Dermis microvascular lymphatic vessel endothelial cell (primary cell): ENCODE measurements at regions not wholly inside any gene's neighbourhood (a gene's known extent, or its start where the extent isn't known, plus 50 kb on each side); places are given as distances from the start of the nearest gene placed in this dataset.

Experiments used
- DNase-seq, 2 donors: peaks; one replicate each; pipeline versions ENCODE4 v3.0.0 to v3.0.0-alpha.2; 2010; ENCODE audit warnings: low read depth in 2 of 2

- no peak for DNase-seq
Measured at GRCh38 chr1:201610858-201611257, 71.9 kb downstream of the NAV1 start.

- no peak for DNase-seq
Measured at GRCh38 chr1:201612645-201613044, 73.7 kb downstream of the NAV1 start.

- peak in 1 of 2 donors; percentile 50 for DNase-seq
Measured at GRCh38 chr1:201614262-201615015, 75.5 kb downstream of the NAV1 start.

GRCh38 chr1:201617157-201617556 lies 78.2 kb downstream of the NAV1 start:
- no peak for DNase-seq

GRCh38 chr1:201618389-201618788 lies 79.5 kb downstream of the NAV1 start:
- no peak for DNase-seq

GRCh38 chr1:201618905-201619304 lies 80.0 kb downstream of the NAV1 start:
- no peak for DNase-seq

GRCh38 chr1:201619513-201619912 lies 80.6 kb downstream of the NAV1 start:
- DNase-seq: no peak

GRCh38 chr1:201622353-201622752 lies 83.4 kb downstream of the NAV1 start:
- no peak for DNase-seq

- DNase-seq: no peak
Measured at GRCh38 chr1:201622824-201623223, 83.9 kb downstream of the NAV1 start.

- DNase-seq: no peak
Measured at GRCh38 chr1:201624741-201625225, 85.9 kb downstream of the NAV1 start.

GRCh38 chr1:201625226-201625761 lies 86.4 kb downstream of the NAV1 start:
- peak in 1 of 2 donors; percentile 22 for DNase-seq

GRCh38 chr1:201625851-201626251 lies 86.9 kb downstream of the NAV1 start:
- no peak for DNase-seq

GRCh38 chr1:201626629-201627275 lies 87.8 kb downstream of the NAV1 start:
- DNase-seq: no peak

- DNase-seq: no peak
Measured at GRCh38 chr1:201628490-201628889, 89.6 kb downstream of the NAV1 start.

GRCh38 chr1:201630582-201630981 lies 91.7 kb downstream of the NAV1 start:
- no peak for DNase-seq

- DNase-seq: no peak
Measured at GRCh38 chr1:201631037-201631436, 92.1 kb downstream of the NAV1 start.

- DNase-seq: no peak
Measured at GRCh38 chr1:201632364-201632952, 93.5 kb downstream of the NAV1 start.

- DNase-seq: peak in 1 of 2 donors; percentile 21
Measured at GRCh38 chr1:201633297-201633696, 94.4 kb downstream of the NAV1 start.

GRCh38 chr1:201633811-201634210 lies 94.9 kb downstream of the NAV1 start:
- DNase-seq: peak in 1 of 2 donors; percentile 17

- DNase-seq: peak in 1 of 2 donors; percentile 50
Measured at GRCh38 chr1:201634261-201634660, 95.3 kb downstream of the NAV1 start.

GRCh38 chr1:201636097-201636496 lies 97.2 kb downstream of the NAV1 start:
- DNase-seq: no peak

GRCh38 chr1:201636510-201636971 lies 97.6 kb downstream of the NAV1 start:
- peak in 1 of 2 donors; percentile 86 for DNase-seq
